NCI-H2029 treated with DMSO at 0.1 percent for 48 hours (cell line): ENCODE measurements at regions not wholly inside any gene's neighbourhood (a gene's known extent, or its start where the extent isn't known, plus 50 kb on each side); places are given as distances from the start of the nearest gene placed in this dataset.
"Not testable (repeated sequence)": the region's sequence is repeated elsewhere in the genome, so short reads cannot be mapped to it uniquely, and the experiment has no call there.

Source experiments
- DNase-seq: peaks from one replicate; lab custom pipeline; 2025; lab: John Stamatoyannopoulos, UW

DNA sequence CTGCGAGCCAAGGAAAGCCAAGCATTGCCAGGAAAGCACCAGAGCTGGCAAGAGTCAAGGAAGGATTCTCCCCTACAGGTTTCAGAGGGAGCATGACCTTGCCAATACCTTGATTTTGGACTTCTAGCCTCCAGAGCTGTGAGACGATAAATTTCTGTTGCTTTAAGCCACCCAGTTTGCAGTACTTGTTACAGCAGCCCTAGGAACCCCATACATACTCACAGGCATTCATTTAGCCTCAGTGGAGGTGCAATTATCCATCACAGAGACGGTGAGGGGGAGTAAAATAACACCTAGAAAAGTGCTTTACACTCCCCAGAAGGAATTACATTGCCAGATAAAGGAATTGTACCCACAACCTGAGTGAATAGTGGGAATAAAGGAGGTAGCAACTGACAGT, 167.4 kb upstream of the NFIA start:
- DNase-seq: no peak

DNA sequence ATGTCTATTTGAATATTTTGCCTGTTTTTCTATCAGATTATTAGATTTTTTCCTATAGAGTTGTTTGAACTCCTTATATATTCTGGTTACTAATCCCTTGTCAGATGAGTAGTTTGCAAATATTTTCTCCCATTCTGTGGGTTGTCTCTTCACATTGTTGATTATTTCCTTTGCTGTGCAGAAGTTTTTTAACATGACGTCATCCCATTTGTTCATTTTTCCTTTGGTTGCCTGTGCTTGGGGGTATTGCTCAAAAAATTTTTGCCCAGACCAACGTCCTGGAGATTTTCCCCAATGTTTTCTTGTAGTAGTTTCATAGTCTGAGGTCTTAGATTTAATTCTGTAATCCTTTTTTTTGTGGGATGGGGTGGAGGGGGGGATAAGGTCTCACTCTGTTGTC, 168.7 kb upstream of the NFIA start:
- DNase-seq: not testable (repeated sequence)

DNA sequence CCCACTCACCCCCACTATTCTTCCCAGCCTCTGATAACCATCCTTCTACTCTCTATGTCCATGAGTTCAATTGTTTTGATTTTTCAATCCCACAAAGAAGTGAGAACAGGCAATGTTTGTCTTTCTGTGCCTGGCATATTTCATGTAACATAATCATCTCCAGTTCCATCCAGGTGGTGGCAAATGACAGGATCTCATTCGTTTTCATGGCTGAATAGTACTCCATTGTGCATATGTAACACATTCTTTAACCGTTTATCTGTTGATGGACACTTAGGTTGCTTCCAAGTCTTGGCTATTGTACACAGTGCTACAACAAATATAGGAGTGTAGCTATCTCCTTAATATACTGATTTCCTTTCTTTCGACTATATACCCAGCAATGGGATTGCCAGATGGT, 169.3 kb upstream of the NFIA start:
- DNase-seq: no peak

GRCh38 chr1:60911966-60912697, 170.2 kb upstream of the NFIA start:
- peak; percentile 99 for DNase-seq

- no peak for DNase-seq
Measured at GRCh38 chr1:60908159-60908558, 174.2 kb upstream of the NFIA start.

GRCh38 chr1:60906526-60906925, 175.8 kb upstream of the NFIA start:
- DNase-seq: no peak

DNA sequence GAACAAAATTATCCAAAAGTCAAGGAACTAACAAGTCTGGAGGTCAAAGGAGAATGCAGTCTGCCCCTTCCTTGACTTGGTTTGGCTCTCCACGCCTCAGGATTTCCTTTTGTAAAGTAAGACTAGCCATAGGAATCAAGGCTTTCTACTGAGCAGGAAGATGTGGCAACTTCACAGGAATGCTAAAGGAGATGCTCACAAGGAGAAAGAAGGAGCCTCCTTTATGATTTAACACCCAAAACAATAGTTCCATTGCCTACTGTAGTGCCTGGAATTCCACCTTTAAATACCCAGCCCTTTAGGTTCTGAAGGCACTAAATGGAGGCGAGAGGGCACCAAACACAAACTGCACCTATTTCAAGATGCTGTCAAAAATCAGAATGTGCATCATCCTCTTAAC, 176.3 kb upstream of the NFIA start:
- no peak for DNase-seq

- no peak for DNase-seq
Measured at GRCh38 chr1:60904099-60904851, 178.1 kb upstream of the NFIA start.

DNA sequence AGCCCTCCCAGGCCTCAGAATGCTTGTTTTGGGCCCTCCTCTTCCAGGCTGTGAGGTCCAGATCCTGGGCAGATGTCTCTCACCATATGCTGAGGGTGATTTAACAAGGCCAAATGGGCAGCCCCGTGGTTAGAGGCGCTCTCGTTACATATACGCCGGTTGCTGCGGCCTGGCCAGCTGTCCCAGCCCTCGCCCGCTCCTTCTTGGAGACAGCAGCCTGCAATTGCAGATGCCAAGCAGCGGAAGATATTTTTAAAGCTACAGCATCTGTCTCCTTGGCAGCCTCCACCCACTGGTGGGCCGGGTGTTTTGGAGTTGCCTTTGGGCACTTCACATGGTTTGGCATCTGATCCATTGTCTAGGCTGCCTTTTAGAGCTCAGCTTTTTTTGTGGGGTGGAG, 178.8 kb upstream of the NFIA start:
- no peak for DNase-seq

DNA sequence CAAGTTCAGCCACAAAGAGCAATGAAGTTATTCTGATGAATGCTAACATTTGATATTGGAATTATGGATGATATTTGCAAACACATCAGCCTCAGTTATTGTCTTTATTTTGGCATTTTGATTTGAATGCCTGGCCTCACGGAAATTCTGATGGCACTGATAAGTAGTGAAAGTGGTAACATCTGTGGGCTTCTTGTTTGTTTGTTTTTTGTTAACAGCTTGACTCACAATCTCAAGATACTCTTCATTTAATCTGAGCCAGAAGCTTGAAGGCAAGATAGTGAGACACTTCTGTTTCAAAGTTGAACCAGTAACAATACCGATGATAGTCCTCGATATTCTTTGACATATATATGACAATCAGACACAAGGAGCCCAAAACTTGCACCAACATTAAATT, 182.9 kb upstream of the NFIA start:
- DNase-seq: no peak

DNA sequence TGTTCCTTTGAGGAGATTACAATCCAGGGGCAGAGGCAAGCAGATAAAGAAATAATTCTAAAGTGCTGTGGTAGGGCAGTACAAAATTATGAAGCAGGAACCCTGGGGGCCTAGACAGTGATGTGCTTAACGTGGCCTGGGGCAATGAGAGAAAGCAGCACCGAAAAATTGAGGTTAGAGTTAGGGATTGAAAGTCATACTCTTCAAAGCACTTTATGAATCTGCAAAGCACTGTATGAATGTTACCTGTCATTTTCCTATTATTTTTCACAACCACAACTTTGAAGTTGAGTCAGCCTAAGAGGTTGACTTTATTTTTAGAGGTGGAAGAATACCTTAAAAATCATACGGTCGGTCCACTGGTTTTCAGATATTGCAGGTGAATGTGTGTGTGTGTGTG, 183.4 kb upstream of the NFIA start:
- no peak for DNase-seq

DNA sequence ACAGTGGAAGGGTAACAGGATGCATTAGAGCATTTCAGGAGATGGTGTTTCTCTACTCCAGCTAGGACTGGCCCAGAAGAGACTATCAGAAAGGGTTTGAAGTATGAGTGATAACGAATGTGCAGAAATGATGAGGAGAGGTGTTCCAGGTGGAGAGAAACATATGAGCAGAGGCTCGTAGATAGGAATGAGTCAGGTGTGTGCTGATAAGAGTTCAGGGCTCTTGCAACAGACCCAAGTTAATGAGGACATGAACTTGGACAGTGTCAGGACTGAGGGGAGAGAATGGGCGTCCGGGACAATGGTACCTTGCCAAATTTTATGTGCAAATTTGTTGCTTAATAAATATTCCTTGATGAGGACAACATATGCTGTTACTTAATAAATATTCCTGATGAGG, 183.9 kb upstream of the NFIA start:
- DNase-seq: no peak

DNA sequence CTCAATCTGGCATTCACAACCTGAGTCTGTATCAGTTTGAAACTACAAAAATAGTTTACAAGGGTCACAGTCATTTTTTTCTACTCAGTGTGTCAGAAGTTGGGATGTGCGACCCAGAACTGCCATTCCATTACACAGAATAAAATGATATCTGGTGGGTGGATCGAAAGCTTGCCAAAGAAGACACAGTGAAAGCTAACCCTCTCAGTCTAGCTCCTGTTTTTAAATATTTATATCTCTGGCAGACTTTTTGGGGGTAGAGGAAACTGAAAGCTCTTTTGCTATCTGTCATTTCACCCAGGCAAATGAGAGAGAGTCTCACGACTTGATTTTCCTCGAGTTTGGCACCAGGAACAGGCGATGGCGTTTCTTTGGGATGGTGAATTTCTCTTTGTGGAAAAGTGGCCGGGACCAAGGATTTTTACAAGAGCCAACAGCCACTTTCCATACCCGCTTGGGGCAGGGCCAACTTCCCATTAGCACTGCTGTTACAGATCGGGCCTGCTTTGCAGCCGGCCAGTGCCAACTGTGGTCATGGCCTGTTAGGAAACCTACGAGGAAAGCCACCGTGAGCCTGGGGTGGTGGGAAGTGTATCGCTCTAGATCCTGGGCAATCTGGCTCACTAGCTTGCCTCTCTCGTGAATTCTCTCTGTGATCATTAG, 185.5 kb upstream of the NFIA start:
- no peak for DNase-seq

DNA sequence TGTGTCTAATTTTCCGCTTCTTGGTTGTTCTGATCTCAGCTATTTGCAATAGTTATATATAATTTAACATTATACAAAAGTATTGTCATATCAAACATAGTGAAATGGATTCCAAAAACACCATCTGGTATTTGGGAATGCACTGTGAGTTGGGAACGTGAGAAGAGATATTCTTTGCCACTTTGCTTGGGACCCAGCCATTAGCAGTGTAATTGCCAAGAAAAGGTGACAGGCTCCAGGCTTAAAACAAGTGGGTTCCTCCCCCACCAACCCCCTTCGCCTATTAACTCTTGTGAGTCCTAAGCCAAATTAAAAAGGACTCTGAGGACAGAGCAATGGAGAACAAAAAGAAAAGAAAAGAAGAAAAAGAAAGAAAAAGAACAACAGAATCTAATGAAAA, 186.7 kb upstream of the NFIA start:
- no peak for DNase-seq

GRCh38 chr1:60895252-60895651, 187.1 kb upstream of the NFIA start:
- no peak for DNase-seq

- DNase-seq: no peak
Measured at GRCh38 chr1:60894741-60895140, 187.6 kb upstream of the NFIA start.

DNA sequence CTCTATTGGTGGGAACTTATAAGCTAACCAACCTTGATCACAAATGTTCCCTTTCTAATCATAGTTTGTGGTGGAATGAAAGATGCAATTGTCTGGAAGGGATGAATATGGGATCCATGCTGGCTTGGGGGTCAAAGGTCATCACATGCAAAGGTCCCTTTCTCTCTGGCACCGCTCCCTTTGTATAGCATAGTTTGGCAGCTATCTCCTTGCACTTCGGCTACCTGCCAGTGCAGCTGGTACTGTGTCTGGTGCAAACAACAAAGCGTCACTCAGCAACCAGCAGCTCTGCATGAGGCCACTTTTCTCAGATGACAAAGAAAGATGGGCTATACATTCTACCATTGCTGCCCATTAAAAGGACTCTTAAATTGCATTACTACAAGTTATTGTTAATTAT, 188.2 kb upstream of the NFIA start:
- peak; percentile 26 for DNase-seq

DNA sequence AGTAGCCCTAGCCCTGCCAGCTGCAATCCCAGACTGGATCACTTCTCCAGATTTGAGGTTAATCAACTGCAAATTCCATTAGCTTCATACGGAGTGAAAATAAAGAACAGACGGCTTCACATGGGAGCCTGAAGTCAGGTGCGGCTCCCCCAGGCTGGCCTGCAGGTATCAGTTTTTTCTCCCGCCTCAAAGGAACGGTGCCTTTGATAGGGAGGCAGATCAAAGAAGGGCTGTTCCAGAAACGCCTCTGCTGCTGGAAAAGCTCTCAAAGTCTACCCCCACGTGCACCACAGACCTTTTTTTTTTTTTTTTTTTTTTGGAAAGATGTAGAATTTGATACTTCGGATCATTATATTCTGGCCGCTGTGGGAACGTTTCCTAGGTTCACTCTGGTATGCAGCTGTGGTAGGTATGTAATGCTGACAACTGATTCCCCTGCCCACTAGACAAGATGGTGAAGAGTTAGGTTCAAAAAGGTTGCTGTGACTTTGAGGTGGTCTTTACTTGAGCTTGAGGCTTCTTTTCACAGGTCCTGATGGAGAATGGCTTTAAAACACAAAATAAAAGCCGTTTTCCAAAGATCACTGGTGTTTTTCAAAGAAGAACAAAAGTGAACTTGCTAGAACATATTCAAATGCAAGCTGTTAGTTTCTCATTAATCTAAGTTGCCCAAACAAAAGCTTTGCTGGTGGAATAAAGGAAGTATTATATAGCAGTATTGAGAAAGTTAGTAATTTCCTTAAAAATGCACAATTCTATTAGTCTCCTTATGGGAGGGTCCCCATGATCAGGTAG, 189.0 kb upstream of the NFIA start:
- no peak for DNase-seq

DNA sequence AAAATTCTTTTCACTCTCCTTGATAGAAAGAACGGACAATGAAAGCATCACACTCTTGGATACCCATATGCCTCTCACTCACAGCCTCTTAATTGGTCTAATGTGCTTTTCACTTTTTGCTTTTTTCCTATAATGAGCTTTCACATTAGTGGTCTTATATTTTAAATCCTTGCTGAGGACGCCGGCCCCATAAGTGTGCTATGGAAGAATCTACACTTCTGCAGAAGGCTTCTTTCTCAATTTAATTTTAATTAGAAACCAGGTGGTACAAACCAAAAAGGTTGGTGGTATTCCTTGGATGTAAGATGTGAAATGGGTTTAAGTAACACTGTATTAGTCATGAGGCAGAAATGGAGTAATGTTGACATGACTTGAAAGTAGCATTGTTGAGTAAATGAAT, 190.6 kb upstream of the NFIA start:
- DNase-seq: no peak

DNA sequence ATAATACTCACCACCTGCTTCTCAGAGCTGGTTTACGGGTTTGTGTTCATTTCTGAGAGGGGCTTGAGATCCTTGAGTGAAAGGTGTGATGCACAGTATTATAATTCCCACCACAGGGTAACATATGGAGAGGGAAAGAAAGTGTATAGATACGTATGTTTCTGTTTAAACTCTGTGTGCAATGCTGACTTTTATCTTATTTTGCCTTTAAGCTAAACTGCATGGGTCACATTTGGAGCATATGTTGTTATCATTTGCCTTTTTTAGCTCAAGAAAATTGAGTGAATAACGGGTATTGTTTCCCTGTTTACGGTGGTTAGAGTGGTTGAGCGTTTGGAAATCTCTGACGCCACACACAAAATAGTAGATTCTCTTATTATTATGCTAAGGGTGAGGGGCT, 191.1 kb upstream of the NFIA start:
- no peak for DNase-seq

DNA sequence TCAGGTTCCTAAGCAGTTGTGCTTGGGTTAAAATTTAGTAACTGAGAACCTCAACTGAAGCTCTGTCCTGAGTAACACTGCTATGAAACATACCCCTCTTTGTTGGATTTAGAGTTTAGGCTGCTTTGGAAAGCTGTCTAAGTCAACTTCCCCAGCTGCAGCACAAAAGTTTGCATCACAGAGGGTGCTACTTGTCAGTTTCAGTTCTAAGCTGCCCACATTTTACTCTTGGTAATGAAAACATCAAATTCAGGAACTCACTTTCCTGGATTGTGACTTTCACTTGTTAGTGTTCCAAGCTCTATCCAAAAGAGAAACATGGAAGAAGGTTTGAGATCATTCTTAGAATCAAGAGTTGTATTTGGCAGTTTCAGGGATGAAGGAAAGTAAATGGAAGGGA, 191.7 kb upstream of the NFIA start:
- no peak for DNase-seq

DNA sequence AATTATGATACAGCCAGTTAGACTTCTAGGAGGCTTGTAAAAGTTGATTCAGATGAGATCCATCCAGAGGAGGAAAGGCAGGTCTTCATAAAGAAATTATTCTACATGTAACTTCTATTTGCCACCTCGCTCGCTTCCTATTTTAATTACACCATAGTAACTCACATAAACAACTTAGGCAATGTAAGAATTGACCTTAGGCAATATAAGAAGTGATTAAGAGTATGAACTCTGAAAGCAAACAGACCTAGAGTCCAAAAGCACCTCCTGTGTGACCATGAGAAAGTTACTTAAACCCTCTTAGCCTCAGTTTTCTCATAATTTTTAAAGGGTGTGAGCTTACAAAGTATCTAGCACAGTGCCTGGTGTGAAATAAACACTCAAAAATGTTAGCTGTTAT, 192.7 kb upstream of the NFIA start:
- no peak for DNase-seq

DNA sequence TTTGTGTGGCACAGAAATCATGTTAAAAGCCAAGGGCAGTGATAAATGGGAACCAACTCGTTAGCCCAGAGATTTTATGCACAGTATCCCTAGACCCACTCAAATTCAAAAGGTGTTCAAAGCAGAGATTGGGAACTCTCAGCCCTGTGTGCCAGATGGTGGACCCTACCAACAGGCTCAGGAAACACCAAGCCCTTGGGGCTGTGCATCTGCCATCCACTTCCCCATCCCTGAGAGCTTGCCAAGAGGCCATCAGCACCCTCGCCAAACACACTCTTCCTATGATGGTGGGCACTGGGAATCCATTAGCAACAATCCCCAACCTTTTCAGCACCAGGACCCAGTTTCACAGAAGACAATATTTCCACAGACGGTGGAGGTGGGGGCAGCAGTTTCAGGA, 194.2 kb upstream of the NFIA start:
- DNase-seq: no peak
